HepG2 (cell line): ENCODE measurements at regions not wholly inside any gene's neighbourhood (a gene's known extent, or its start where the extent isn't known, plus 50 kb on each side); places are given as distances from the start of the nearest gene placed in this dataset.

ENCODE experiments used
- ATAC-seq: fragments of 200-7000 bp; cut with Tn5 transposase; 3 replicates; pipeline ENCODE4 v1.9.1; 2020; ENCODE audit warnings: mild to moderate bottlenecking, moderate library complexity
- BruUV-seq: library from RNA; stranded (reverse); fragments of 400-500 nt; replicated peaks from 2 replicates; lab custom pipeline; 2021; lab: Mats Ljungman, UMichigan
- CTCF ChIA-PET: fragments of 300-600 bp; formaldehyde crosslinking; extraction: SDS; loops from one replicate; lab custom pipeline; 2021; ENCODE audit warnings: low total read pairs, inconsistent platforms, low intra/inter-chr PET ratio; lab: Yijun Ruan, JAX
- POLR2A ChIA-PET: fragments of 350-600 bp; sonication (Branson Sonifier 250); formaldehyde crosslinking; loops from one replicate; lab custom pipeline; 2020; ENCODE audit warnings: antibody characterized with exemption, inconsistent platforms; lab: Yijun Ruan, JAX
- DNase-seq: peaks from one replicate; pipeline ENCODE4 v3.0.0-alpha.2; 2015; ENCODE audit warnings: low spot score
- FAIRE-seq: peaks from 3 replicates; lab custom pipeline; 2011; peaks lifted over from hg19 to GRCh38; lab: Jason Lieb, UNC
- H2AFZ ChIP-seq: one replicate; pipeline ENCODE4 v1.6.1; 2011; ENCODE audit warnings: low read length, inconsistent platforms
- H3K27ac ChIP-seq: fragments of 300-600 bp; 3 replicates; pipeline ENCODE4 v1.8.0; 2011; ENCODE audit warnings: mixed run types, mild to moderate bottlenecking, mixed read lengths, low read length, inconsistent platforms; ENCODE audit not compliant: insufficient read depth; ENCODE audit errors: extremely low read length
- H3K27me3 ChIP-seq, 2 experiments: fragments of 200-600 bp in 1 of 2; 2 replicates in 1 of 2; 3 replicates in 1 of 2; pipeline versions ENCODE4 v1.6.0 to v1.8.0; 2011; ENCODE audit warnings: low read length in 2 of 2, mild to moderate bottlenecking in 2 of 2, moderate library complexity in 2 of 2, inconsistent platforms in 1 of 2; ENCODE audit not compliant: insufficient read depth in 2 of 2, control insufficient read depth in 1 of 2
- H3K36me3 ChIP-seq, 2 experiments: fragments of 200-600 bp in 1 of 2; replicated peaks in 1 of 2; 2 replicates in 1 of 2; 3 replicates in 1 of 2; pipeline versions ENCODE4 v1.5.1 to v1.8.0; 2011; ENCODE audit warnings: low read length in 2 of 2, inconsistent platforms in 1 of 2; ENCODE audit not compliant: insufficient read depth in 2 of 2, control insufficient read depth in 1 of 2
- H3K4me1 ChIP-seq: 2 replicates; pipeline ENCODE4 v1.5.1; 2012; ENCODE audit warnings: low read length, inconsistent platforms; ENCODE audit not compliant: insufficient read depth
- H3K4me2 ChIP-seq: 2 replicates; pipeline ENCODE4 v1.6.0; 2011; ENCODE audit warnings: low read depth, low read length, inconsistent platforms
- H3K4me3 ChIP-seq, 3 experiments: fragments of 200-600 bp in 1 of 3; sonication (generic), shearing (Covaris generic) in 1 of 3; replicated peaks in 1 of 3; 2 replicates each; pipeline ENCODE4 v1.5.1; 2011 to 2016; ENCODE audit warnings: low read length in 3 of 3, inconsistent platforms in 2 of 3, low read depth in 2 of 3, mild to moderate bottlenecking in 2 of 3, control low read depth in 1 of 3, mixed read lengths in 1 of 3; ENCODE audit not compliant: insufficient read depth in 1 of 3
- H3K79me2 ChIP-seq: one replicate; pipeline ENCODE4 v1.6.1; 2011; ENCODE audit warnings: low read length, inconsistent platforms; ENCODE audit not compliant: insufficient read depth
- H3K9ac ChIP-seq: 2 replicates; pipeline ENCODE4 v1.6.0; 2011; ENCODE audit warnings: mild to moderate bottlenecking, low read depth, low read length, inconsistent platforms; ENCODE audit not compliant: insufficient read depth
- H3K9me3 ChIP-seq: 2 replicates; pipeline ENCODE4 v1.5.1; 2012; ENCODE audit warnings: mild to moderate bottlenecking, low read length
- H4K20me1 ChIP-seq: 2 replicates; pipeline ENCODE4 v1.6.0; 2011; ENCODE audit warnings: inconsistent platforms, mild to moderate bottlenecking, low read length, moderate library complexity; ENCODE audit not compliant: insufficient read depth
- ARNT ChIP-seq: fragments of 450-650 bp; IDR thresholded peaks from 2 replicates; pipeline ENCODE4 v1.6.1; 2017
- ATF2 ChIP-seq: sonication (generic); formaldehyde crosslinking; IDR thresholded peaks from 2 replicates; pipeline ENCODE4 v1.4.0; 2020; ENCODE audit warnings: missing genetic modification reagents
- MIER3 ChIP-seq: IDR thresholded peaks from 2 replicates; pipeline ENCODE4 v1.6.1; 2016; ENCODE audit warnings: missing compliant biosample characterization, borderline replicate concordance
- MTA1 ChIP-seq: sonication (generic); formaldehyde crosslinking; IDR thresholded peaks from 2 replicates; pipeline ENCODE4 v1.4.0; 2020; ENCODE audit warnings: missing genetic modification reagents, mild to moderate bottlenecking, borderline replicate concordance
- PHF21A ChIP-seq: sonication (generic); formaldehyde crosslinking; IDR thresholded peaks from 2 replicates; pipeline ENCODE4 v1.5.0; 2020; ENCODE audit warnings: mild to moderate bottlenecking, missing genetic modification reagents
- TAF1 ChIP-seq: sonication (generic); formaldehyde crosslinking; IDR thresholded peaks from 2 replicates; pipeline ENCODE4 v1.4.0; 2020; ENCODE audit warnings: missing genetic modification reagents
- TCF7 ChIP-seq: sonication (generic); IDR thresholded peaks from 2 replicates; pipeline ENCODE4 v1.6.1; 2016; ENCODE audit warnings: antibody characterized with exemption, low read depth
- TGIF2 ChIP-seq: IDR thresholded peaks from 2 replicates; pipeline ENCODE4 v1.6.1; 2016; ENCODE audit warnings: control low read depth, missing compliant biosample characterization
- ZNF326 ChIP-seq: sonication (generic); formaldehyde crosslinking; IDR thresholded peaks from 2 replicates; pipeline ENCODE4 v1.4.0; 2020; ENCODE audit warnings: missing genetic modification reagents, borderline replicate concordance
- ZNF414 ChIP-seq: sonication (generic); formaldehyde crosslinking; IDR thresholded peaks from 2 replicates; pipeline ENCODE4 v1.5.0; 2020; ENCODE audit warnings: missing genetic modification reagents
- WGBS: methylation state at CpG from one replicate; pipeline ENCODE4 v1.1.6; 2017; ENCODE audit warnings: low lambda C conversion rate; 5-methylcytosine and 5-hydroxymethylcytosine counted together
- in situ Hi-C: cut with HindIII; loops from 2 replicates; pipeline ENCODE4 v1.10.0; 2017; ENCODE audit warnings: low pct_unique_long_range_greater_than_20kb; ENCODE audit not compliant: extremely low pct_ligation_motif_present
- intact Hi-C: fragments of 100-400 bp; cut with micrococcal nuclease; formaldehyde crosslinking; loops from one replicate; pipeline ENCODE4 v1.10.0; 2022; ENCODE audit not compliant: unreplicated experiment
- TF ChIP-seq, protein P1 (sequence below), 2 experiments: sonication (generic) in 1 of 2; formaldehyde crosslinking in 1 of 2; IDR thresholded peaks; 2 replicates each; pipeline versions ENCODE4 v1.6.1 to v1.9.0; 2014 to 2022; ENCODE audit warnings: antibody characterized with exemption in 1 of 2, borderline replicate concordance in 1 of 2, inconsistent platforms in 1 of 2, low read depth in 1 of 2, missing genetic modification reagents in 1 of 2
- TF ChIP-seq, protein P2 (sequence below): sonication (generic); formaldehyde crosslinking; IDR thresholded peaks from 2 replicates; pipeline ENCODE4 v1.8.0; 2022; ENCODE audit warnings: mild to moderate bottlenecking, missing genetic modification reagents, moderate library complexity
- TF ChIP-seq, protein P3 (sequence below): sonication (generic); formaldehyde crosslinking; IDR thresholded peaks from 2 replicates; pipeline ENCODE4 v1.8.0; 2023; ENCODE audit warnings: mild to moderate bottlenecking, missing genetic modification reagents
- TF ChIP-seq, protein P4 (sequence below): sonication (generic); formaldehyde crosslinking; conservative IDR thresholded peaks from 2 replicates; pipeline ENCODE4 v1.8.1; 2023; ENCODE audit warnings: missing genetic modification reagents

DNA sequence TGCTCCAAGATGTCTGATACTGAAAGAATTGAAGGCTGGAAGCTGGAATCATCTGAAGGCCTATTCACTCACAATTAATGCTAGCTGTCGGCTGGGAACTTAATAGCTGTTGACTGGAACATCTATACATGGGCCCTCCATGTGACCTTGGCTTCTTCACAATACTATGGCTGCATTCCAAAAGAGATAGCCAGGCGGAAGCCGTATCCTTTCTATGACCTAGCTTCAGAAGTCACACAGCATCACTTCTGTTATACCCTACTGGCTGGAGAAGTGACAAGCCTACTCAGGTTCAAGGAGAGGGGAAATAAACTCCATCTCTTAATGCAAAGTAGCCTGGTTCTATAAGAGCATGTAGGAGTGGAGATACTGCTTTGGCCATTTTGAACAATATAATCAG, 50.9 kb upstream of the SPRED1 start:
- in situ Hi-C loops: no loop called here
- WGBS: 7% methylated on average over 3 of the region's 3 CpGs
- no peak overlapping the region for H3K27ac ChIP-seq
- ATAC-seq: no peak
- ChIA-PET CTCF (no interaction called here), POLR2A (no interaction called here)
- no peak overlapping the region for H3K4me2 ChIP-seq
- DNase-seq: peak; percentile 10
- no TSS peak for BruUV-seq
- H3K27me3 ChIP-seq: no peaks in the 10 kb centered on the region
- no peak overlapping the region for H3K9ac ChIP-seq
- H2AFZ ChIP-seq: no peak overlapping the region
- H4K20me1 ChIP-seq: no peaks in the 10 kb centered on the region
- H3K4me1 ChIP-seq: peaks cover 7% of the 10 kb centered on the region; the same call in 1 of the 2 replicates
- no peak for FAIRE-seq
- no peaks in the 10 kb centered on the region for H3K79me2 ChIP-seq
- H3K9me3 ChIP-seq: no peaks in the 10 kb centered on the region
- no peak overlapping the region for H3K4me3 ChIP-seq
- H3K36me3 ChIP-seq: no peaks in the 10 kb centered on the region
- intact Hi-C loops: no loop called here
- TF ChIP-seq ZNF414: no peak
- TF ChIP-seq, protein P1, sequence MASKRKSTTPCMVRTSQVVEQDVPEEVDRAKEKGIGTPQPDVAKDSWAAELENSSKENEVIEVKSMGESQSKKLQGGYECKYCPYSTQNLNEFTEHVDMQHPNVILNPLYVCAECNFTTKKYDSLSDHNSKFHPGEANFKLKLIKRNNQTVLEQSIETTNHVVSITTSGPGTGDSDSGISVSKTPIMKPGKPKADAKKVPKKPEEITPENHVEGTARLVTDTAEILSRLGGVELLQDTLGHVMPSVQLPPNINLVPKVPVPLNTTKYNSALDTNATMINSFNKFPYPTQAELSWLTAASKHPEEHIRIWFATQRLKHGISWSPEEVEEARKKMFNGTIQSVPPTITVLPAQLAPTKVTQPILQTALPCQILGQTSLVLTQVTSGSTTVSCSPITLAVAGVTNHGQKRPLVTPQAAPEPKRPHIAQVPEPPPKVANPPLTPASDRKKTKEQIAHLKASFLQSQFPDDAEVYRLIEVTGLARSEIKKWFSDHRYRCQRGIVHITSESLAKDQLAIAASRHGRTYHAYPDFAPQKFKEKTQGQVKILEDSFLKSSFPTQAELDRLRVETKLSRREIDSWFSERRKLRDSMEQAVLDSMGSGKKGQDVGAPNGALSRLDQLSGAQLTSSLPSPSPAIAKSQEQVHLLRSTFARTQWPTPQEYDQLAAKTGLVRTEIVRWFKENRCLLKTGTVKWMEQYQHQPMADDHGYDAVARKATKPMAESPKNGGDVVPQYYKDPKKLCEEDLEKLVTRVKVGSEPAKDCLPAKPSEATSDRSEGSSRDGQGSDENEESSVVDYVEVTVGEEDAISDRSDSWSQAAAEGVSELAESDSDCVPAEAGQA (IDR thresholded peaks at IDR 0.05; ENCODE audit: low read depth): no peak
- TF ChIP-seq, protein P1 (CRISPR knock-in tag; IDR thresholded peaks at IDR 0.05; ENCODE audit: borderline replicate concordance): no peak
- no peak for TF ChIP-seq TAF1
- no peak for TF ChIP-seq ZNF326 (CRISPR knock-in tag)
- no peak for TF ChIP-seq ATF2 (CRISPR knock-in tag)
- TF ChIP-seq PHF21A (CRISPR knock-in tag): no peak
- TF ChIP-seq, protein P2, sequence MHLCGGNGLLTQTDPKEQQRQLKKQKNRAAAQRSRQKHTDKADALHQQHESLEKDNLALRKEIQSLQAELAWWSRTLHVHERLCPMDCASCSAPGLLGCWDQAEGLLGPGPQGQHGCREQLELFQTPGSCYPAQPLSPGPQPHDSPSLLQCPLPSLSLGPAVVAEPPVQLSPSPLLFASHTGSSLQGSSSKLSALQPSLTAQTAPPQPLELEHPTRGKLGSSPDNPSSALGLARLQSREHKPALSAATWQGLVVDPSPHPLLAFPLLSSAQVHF: no peak
- no peak for TF ChIP-seq TCF7
- TF ChIP-seq, protein P3, sequence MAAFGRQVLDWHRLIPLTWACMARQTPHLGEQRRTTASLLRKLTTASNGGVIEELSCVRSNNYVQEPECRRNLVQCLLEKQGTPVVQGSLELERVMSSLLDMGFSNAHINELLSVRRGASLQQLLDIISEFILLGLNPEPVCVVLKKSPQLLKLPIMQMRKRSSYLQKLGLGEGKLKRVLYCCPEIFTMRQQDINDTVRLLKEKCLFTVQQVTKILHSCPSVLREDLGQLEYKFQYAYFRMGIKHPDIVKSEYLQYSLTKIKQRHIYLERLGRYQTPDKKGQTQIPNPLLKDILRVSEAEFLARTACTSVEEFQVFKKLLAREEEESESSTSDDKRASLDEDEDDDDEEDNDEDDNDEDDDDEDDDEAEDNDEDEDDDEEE: no peak
- TF ChIP-seq MIER3 (CRISPR knock-in tag): no peak
- TF ChIP-seq, protein P4, sequence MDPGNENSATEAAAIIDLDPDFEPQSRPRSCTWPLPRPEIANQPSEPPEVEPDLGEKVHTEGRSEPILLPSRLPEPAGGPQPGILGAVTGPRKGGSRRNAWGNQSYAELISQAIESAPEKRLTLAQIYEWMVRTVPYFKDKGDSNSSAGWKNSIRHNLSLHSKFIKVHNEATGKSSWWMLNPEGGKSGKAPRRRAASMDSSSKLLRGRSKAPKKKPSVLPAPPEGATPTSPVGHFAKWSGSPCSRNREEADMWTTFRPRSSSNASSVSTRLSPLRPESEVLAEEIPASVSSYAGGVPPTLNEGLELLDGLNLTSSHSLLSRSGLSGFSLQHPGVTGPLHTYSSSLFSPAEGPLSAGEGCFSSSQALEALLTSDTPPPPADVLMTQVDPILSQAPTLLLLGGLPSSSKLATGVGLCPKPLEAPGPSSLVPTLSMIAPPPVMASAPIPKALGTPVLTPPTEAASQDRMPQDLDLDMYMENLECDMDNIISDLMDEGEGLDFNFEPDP (CRISPR knock-in tag): no peak
- TF ChIP-seq TGIF2: no peak
- TF ChIP-seq ARNT: no peak
- no peak for TF ChIP-seq MTA1 (CRISPR knock-in tag)
